ENCODE measurements at regions not wholly inside any gene's neighbourhood (a gene's known extent, or its start where the extent isn't known, plus 50 kb on each side); places are given as distances from the start of the nearest gene placed in this dataset.

- CTCF ChIA-PET = interaction anchor here (0.6 to 1.3 kb wide), 2 partner anchors 49 to 225 kb away, joined by 3 to 4 read pairs; no protein-coding TSS in a partner anchor
- peaks cover 14% of the 10 kb centered on the region for H3K4me1 Mint-ChIP-seq (ENCODE audit: low read depth)
- peaks cover 14% of the 10 kb centered on the region for H3K27me3 Mint-ChIP-seq (ENCODE audit: low read depth)
- POLR2A ChIA-PET = no interaction called here
- ATAC-seq = peak; percentile 62
- H3K36me3 Mint-ChIP-seq (ENCODE audit: low read depth) = no peaks in the 10 kb centered on the region
- peak overlapping the region; percentile 40 for H3K4me3 Mint-ChIP-seq
- H3K9me3 Mint-ChIP-seq (ENCODE audit: insufficient read depth) = no peaks in the 10 kb centered on the region
- peak overlapping the region; percentile 28 for H3K27ac Mint-ChIP-seq
- DNase-seq = peak; percentile 32
Observed at GRCh38 chr2:173451118-173451517, 96.4 kb downstream of the CDCA7 start.

DNA sequence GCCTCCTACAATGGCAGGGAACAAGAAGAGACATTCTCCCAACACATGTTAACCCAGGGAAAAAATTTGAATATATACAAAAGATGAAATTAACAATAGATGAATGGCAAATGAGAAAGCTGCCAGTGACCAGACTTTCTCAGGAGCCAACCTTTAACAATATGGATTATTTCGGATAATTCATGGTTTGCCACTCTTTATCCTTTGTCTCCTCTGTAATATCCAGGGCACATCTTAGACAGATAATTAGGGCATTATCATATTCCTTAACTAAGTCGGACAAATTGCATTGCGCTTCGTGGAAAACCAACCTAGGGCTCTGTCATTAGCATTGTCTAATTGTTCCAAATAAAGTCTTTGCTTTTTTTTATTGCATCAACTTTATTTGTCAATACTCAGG, 97.3 kb downstream of the CDCA7 start:
- Mint-ChIP-seq H3K27ac (no peak overlapping the region), H3K4me3 (no peak overlapping the region), H3K36me3 (ENCODE audit: low read depth) (no peaks in the 10 kb centered on the region), H3K27me3 (ENCODE audit: low read depth) (peaks cover 14% of the 10 kb centered on the region), H3K4me1 (ENCODE audit: low read depth) (peaks cover 14% of the 10 kb centered on the region), H3K9me3 (ENCODE audit: insufficient read depth) (no peaks in the 10 kb centered on the region)
- DNase-seq (no peak), ATAC-seq (no peak)
- POLR2A ChIA-PET = no interaction called here
- CTCF ChIA-PET = no interaction called here

GRCh38 chr2:173452416-173452815, 97.7 kb downstream of the CDCA7 start:
- CTCF ChIA-PET = no interaction called here

GRCh38 chr2:173456960-173457359, 102.3 kb downstream of the CDCA7 start:
- POLR2A ChIA-PET = no interaction called here
- no peak overlapping the region for H3K27ac Mint-ChIP-seq
- no peaks in the 10 kb centered on the region for H3K36me3 Mint-ChIP-seq (ENCODE audit: low read depth)
- H3K4me3 Mint-ChIP-seq = no peak overlapping the region
- H3K9me3 Mint-ChIP-seq (ENCODE audit: insufficient read depth) = no peaks in the 10 kb centered on the region
- DNase-seq (no peak), ATAC-seq (no peak)
- peaks cover 7% of the 10 kb centered on the region for H3K27me3 Mint-ChIP-seq (ENCODE audit: low read depth)
- CTCF ChIA-PET = no interaction called here
- H3K4me1 Mint-ChIP-seq (ENCODE audit: low read depth) = no peaks in the 10 kb centered on the region

More at GRCh38 chr2:173452416-173452815, 97.7 kb downstream of the CDCA7 start:
- H3K4me3 Mint-ChIP-seq = no peak overlapping the region
- H3K36me3 Mint-ChIP-seq (ENCODE audit: low read depth) = no peaks in the 10 kb centered on the region
- POLR2A ChIA-PET = no interaction called here
- H3K9me3 Mint-ChIP-seq (ENCODE audit: insufficient read depth) = no peaks in the 10 kb centered on the region
- ATAC-seq (no peak), DNase-seq (no peak)
- no peak overlapping the region for H3K27ac Mint-ChIP-seq
- H3K4me1 Mint-ChIP-seq (ENCODE audit: low read depth) = peaks cover 14% of the 10 kb centered on the region
- peaks cover 14% of the 10 kb centered on the region for H3K27me3 Mint-ChIP-seq (ENCODE audit: low read depth)

- DNase-seq (no peak), ATAC-seq (no peak)
- Mint-ChIP-seq H3K36me3 (ENCODE audit: low read depth) (no peaks in the 10 kb centered on the region), H3K4me1 (ENCODE audit: low read depth) (no peaks in the 10 kb centered on the region), H3K4me3 (no peak overlapping the region), H3K9me3 (ENCODE audit: insufficient read depth) (no peaks in the 10 kb centered on the region), H3K27ac (no peak overlapping the region), H3K27me3 (ENCODE audit: low read depth) (peaks cover 7% of the 10 kb centered on the region)
- POLR2A ChIA-PET = no interaction called here
- CTCF ChIA-PET = no interaction called here
Observed at GRCh38 chr2:173457366-173457765, 102.7 kb downstream of the CDCA7 start.

- DNase-seq (no peak), ATAC-seq (no peak)
- Mint-ChIP-seq H3K27me3 (ENCODE audit: low read depth) (peaks cover 3% of the 10 kb centered on the region), H3K27ac (no peak overlapping the region), H3K36me3 (ENCODE audit: low read depth) (no peaks in the 10 kb centered on the region), H3K4me1 (ENCODE audit: low read depth) (peaks cover 2% of the 10 kb centered on the region), H3K9me3 (ENCODE audit: insufficient read depth) (no peaks in the 10 kb centered on the region), H3K4me3 (no peak overlapping the region)
- ChIA-PET POLR2A (no interaction called here), CTCF (no interaction called here)
Observed at GRCh38 chr2:173458991-173459780, 104.5 kb downstream of the CDCA7 start.

DNA sequence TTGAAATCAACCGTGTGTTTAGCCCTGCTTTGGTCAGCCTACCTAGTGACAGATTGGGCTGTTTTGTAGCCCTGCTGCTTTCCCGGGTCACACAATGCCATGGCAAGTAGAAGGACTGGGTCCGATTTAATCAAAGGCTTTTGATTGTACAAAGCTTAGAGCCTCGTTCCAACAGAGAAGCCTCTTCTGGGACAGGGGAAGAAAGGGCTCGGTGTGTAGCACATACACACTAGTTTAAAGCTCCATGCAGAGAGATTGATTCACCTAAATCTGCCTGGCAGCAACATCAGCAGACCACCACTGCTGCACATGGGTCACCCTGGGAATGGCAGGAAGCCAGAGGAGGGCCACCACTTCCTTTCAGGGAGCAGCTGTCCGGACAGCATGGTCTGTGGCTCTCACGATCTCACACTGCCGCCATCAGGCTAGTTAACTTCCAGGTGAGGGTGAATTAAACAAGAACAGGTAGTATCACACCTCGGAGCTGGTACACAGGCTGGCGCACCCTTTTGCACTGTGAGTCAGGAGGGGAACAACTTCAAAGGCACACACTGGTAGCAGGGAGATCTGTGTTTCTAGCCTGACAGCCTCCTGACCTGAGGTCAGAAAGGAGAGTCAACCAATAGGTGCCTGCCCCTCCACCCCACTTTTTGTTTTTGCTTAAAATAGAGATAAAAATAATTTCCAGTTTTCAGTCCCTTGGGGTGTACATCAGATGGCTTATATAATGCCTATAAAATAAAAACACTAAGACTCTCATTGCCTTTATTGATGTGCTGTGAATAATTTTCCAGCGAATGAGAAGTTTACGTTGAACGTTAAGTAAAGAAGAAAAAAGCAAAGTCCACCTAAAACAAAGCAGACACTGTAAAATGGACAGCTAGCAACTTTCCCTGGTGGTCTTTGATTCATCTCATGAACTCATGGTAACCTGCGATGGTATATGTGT, 108.5 kb downstream of the CDCA7 start:
- ChIA-PET CTCF (interaction anchor here (1.3 kb wide), 1 partner anchor 10 kb away, joined by 3 read pairs; no protein-coding TSS in a partner anchor), POLR2A (no interaction called here)
- no peak for DNase-seq
- Mint-ChIP-seq H3K9me3 (ENCODE audit: insufficient read depth) (no peaks in the 10 kb centered on the region), H3K36me3 (ENCODE audit: low read depth) (no peaks in the 10 kb centered on the region), H3K27ac (no peak overlapping the region), H3K27me3 (ENCODE audit: low read depth) (peaks cover 6% of the 10 kb centered on the region), H3K4me1 (ENCODE audit: low read depth) (peaks cover 2% of the 10 kb centered on the region), H3K4me3 (no peak overlapping the region)
- no peak for ATAC-seq

- Mint-ChIP-seq H3K27ac (no peak overlapping the region), H3K4me1 (ENCODE audit: low read depth) (peaks cover 2% of the 10 kb centered on the region), H3K36me3 (ENCODE audit: low read depth) (no peaks in the 10 kb centered on the region), H3K9me3 (ENCODE audit: insufficient read depth) (no peaks in the 10 kb centered on the region), H3K4me3 (no peak overlapping the region), H3K27me3 (ENCODE audit: low read depth) (peaks cover 6% of the 10 kb centered on the region)
- ChIA-PET CTCF (interaction anchor here (1.3 kb wide), 1 partner anchor 10 kb away, joined by 3 read pairs; no protein-coding TSS in a partner anchor), POLR2A (no interaction called here)
- ATAC-seq (no peak), DNase-seq (no peak)
Observed at GRCh38 chr2:173463846-173464245, 109.2 kb downstream of the CDCA7 start.

- Mint-ChIP-seq H3K36me3 (ENCODE audit: low read depth) (no peaks in the 10 kb centered on the region), H3K27me3 (ENCODE audit: low read depth) (peaks cover 11% of the 10 kb centered on the region), H3K9me3 (ENCODE audit: insufficient read depth) (no peaks in the 10 kb centered on the region), H3K27ac (no peak overlapping the region), H3K4me3 (no peak overlapping the region), H3K4me1 (ENCODE audit: low read depth) (peaks cover 2% of the 10 kb centered on the region)
- POLR2A ChIA-PET = no interaction called here
- CTCF ChIA-PET = no interaction called here
- ATAC-seq = no peak
- DNase-seq = no peak
Observed at GRCh38 chr2:173467751-173468150, 113.1 kb downstream of the CDCA7 start.

GRCh38 chr2:173468266-173468793, 113.7 kb downstream of the CDCA7 start:
- Mint-ChIP-seq H3K27me3 (ENCODE audit: low read depth) (peaks cover 11% of the 10 kb centered on the region), H3K4me1 (ENCODE audit: low read depth) (no peaks in the 10 kb centered on the region), H3K36me3 (ENCODE audit: low read depth) (no peaks in the 10 kb centered on the region), H3K9me3 (ENCODE audit: insufficient read depth) (no peaks in the 10 kb centered on the region), H3K27ac (no peak overlapping the region), H3K4me3 (no peak overlapping the region)
- ATAC-seq = no peak
- no peak for DNase-seq
- POLR2A ChIA-PET = no interaction called here
- CTCF ChIA-PET = no interaction called here

DNA sequence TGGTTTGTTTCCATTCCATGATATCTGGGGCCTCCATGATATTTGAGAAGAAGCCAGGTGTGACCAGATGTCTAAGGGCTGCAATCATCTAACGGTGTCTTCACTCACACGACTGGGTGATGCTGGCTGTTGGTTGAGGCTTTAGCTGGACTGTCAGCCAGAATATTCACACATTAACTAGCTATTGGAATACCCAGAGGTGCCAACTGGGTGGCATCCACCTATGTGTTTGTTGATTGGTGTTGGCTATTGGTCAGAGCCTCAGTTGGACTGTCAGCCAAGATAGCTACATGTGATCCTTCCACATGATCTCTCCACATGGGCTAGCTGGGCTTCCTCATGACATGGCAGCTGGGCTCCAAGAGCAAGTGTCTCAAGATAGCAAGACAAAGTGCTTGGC, 117.4 kb downstream of the CDCA7 start:
- Mint-ChIP-seq H3K9me3 (ENCODE audit: insufficient read depth) (no peaks in the 10 kb centered on the region), H3K4me3 (no peak overlapping the region), H3K36me3 (ENCODE audit: low read depth) (no peaks in the 10 kb centered on the region), H3K27me3 (ENCODE audit: low read depth) (peaks cover 15% of the 10 kb centered on the region), H3K4me1 (ENCODE audit: low read depth) (no peaks in the 10 kb centered on the region), H3K27ac (no peak overlapping the region)
- CTCF ChIA-PET = interaction anchor here (0.5 kb wide), 1 partner anchor 878 kb away, joined by 3 read pairs; no protein-coding TSS in a partner anchor
- no peak for ATAC-seq
- no peak for DNase-seq
- POLR2A ChIA-PET = no interaction called here

DNA sequence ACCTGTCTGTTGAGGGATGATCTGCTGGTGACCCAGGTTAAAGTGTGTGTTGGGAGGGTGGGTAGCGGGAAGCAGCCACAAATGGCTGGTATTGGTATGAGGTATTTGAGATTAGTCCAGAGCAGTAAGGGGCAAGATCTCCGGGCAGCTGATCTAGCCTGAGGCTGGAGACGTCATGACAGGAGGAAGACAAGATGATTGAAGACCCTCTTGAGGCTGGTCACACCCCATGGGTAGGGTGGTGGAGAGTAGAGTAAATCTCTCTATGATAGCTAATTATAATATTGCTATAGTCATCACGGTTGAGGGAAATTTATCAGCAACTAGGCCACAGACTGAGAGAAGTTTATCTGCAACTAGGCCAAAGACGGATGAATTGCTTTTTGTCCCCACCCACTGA, 128.5 kb downstream of the CDCA7 start:
- no peak overlapping the region for H3K4me3 Mint-ChIP-seq
- no peaks in the 10 kb centered on the region for H3K36me3 Mint-ChIP-seq (ENCODE audit: low read depth)
- CTCF ChIA-PET = no interaction called here

More for the DNA sequence above, 128.5 kb downstream of the CDCA7 start:
- H3K27me3 Mint-ChIP-seq (ENCODE audit: low read depth) = peaks cover 2% of the 10 kb centered on the region
- no peak for DNase-seq
- no peaks in the 10 kb centered on the region for H3K9me3 Mint-ChIP-seq (ENCODE audit: insufficient read depth)
- ATAC-seq = no peak
- H3K4me1 Mint-ChIP-seq (ENCODE audit: low read depth) = no peaks in the 10 kb centered on the region
- H3K27ac Mint-ChIP-seq = no peak overlapping the region
- POLR2A ChIA-PET = no interaction called here
